GM12878 (cell line): ENCODE measurements at regions not wholly inside any gene's neighbourhood (a gene's known extent, or its start where the extent isn't known, plus 50 kb on each side); places are given as distances from the start of the nearest gene placed in this dataset.

Experiments used
- BMI1 ChIP-seq: fragments of 450-650 bp; IDR thresholded peaks from 2 replicates; pipeline ENCODE4 v1.6.1; 2016; ENCODE audit warnings: mild to moderate bottlenecking, moderate library complexity, borderline replicate concordance
- CTCF ChIP-seq, 3 experiments: IDR thresholded peaks in 2 of 3; conservative IDR thresholded peaks in 1 of 3; 2 replicates each; pipeline ENCODE4 v1.5.1; 2011; ENCODE audit warnings: low read depth in 3 of 3, low read length in 3 of 3, mild to moderate bottlenecking in 3 of 3, control low read depth in 2 of 3, moderate library complexity in 2 of 3, inconsistent platforms in 1 of 3, mixed read lengths in 1 of 3; ENCODE audit not compliant: control insufficient read depth in 2 of 3, insufficient read depth in 1 of 3; ENCODE audit errors: extremely low read depth in 1 of 3
- EGR1 ChIP-seq, 2 experiments: IDR thresholded peaks; 1 replicate in 1 of 2; 2 replicates in 1 of 2; pipeline ENCODE4 v1.6.1; 2011 to 2012; ENCODE audit warnings: low read depth in 2 of 2, low read length in 2 of 2, borderline replicate concordance in 1 of 2, mild to moderate bottlenecking in 1 of 2, moderate library complexity in 1 of 2
- EP300 ChIP-seq, 2 experiments: fragments of 150-350 bp in 1 of 2; IDR thresholded peaks; 2 replicates each; pipeline ENCODE4 v1.6.1; 2011 to 2012; ENCODE audit warnings: low read depth in 2 of 2, low read length in 2 of 2, borderline replicate concordance in 1 of 2, improper control_type of control experiment in 1 of 2, inconsistent platforms in 1 of 2; ENCODE audit not compliant: control insufficient read depth in 1 of 2
- JUND ChIP-seq: IDR thresholded peaks from 2 replicates; pipeline ENCODE4 v1.6.1; 2012; ENCODE audit warnings: low read depth, mild to moderate bottlenecking, low read length, improper control_type of control experiment, moderate library complexity
- MAX ChIP-seq: IDR thresholded peaks from 2 replicates; pipeline ENCODE4 v1.6.1; 2012; ENCODE audit warnings: low read depth, low read length, improper control_type of control experiment
- NFYB ChIP-seq: IDR thresholded peaks from 2 replicates; pipeline ENCODE4 v1.6.1; 2011; ENCODE audit warnings: low read depth, mild to moderate bottlenecking, low read length, improper control_type of control experiment, moderate library complexity; ENCODE audit not compliant: insufficient read depth
- POLR2AphosphoS5 ChIP-seq: IDR thresholded peaks from 2 replicates; pipeline ENCODE4 v1.6.1; 2011; ENCODE audit warnings: mild to moderate bottlenecking, low read length, inconsistent platforms
- RUNX3 ChIP-seq: IDR thresholded peaks from 2 replicates; pipeline ENCODE4 v1.6.1; 2012; ENCODE audit warnings: low read length, inconsistent platforms
- SUPT20H ChIP-seq: IDR thresholded peaks from 2 replicates; pipeline ENCODE4 v1.6.1; 2011; ENCODE audit warnings: low read depth, mild to moderate bottlenecking, low read length, moderate library complexity, borderline replicate concordance; ENCODE audit not compliant: control insufficient read depth
- ZNF274 ChIP-seq: IDR thresholded peaks from one replicate; pipeline ENCODE4 v1.8.0; 2011; ENCODE audit not compliant: insufficient read length, insufficient read depth
- TF ChIP-seq, protein P1 (sequence below): IDR thresholded peaks from 2 replicates; pipeline ENCODE4 v1.6.1; 2011; ENCODE audit warnings: low read depth, mild to moderate bottlenecking, low read length, moderate library complexity, borderline replicate concordance; ENCODE audit errors: extremely low read depth

DNA sequence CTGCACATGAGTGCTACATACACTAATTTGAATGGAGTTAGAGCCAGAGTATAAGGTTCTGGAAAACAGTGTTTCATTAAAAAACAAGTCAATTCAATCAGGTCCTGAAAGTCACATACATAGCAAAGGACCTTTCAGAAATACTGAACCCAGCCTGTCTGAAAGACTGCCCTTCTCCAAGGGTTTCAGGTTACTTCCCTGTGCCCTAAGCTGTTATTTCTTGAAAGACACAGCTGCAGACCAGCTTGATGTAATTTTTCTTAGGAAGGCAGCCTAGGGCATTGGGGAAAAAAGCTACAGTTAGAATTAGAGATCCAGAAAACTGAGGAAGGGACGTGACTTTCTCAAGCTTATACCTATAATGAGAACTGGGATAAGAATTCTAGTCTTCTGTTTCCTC is 155.9 kb upstream of the MAOA start:
- no peak for TF ChIP-seq CTCF (IDR thresholded peaks at IDR 0.05 in 2 of 3, conservative IDR thresholded peaks at IDR 0.05 in 1 of 3; ENCODE audit: control insufficient read depth in 2 of 3, extremely low read depth in 1 of 3, insufficient read depth in 1 of 3, low read depth in 3 of 3, low read length in 3 of 3)
- TF ChIP-seq ZNF274, result no peak
- no peak for TF ChIP-seq MAX
- TF ChIP-seq EP300 (IDR thresholded peaks at IDR 0.05; ENCODE audit: borderline replicate concordance in 1 of 2, control insufficient read depth in 1 of 2, low read depth in 2 of 2, low read length in 2 of 2), result no peak
- TF ChIP-seq RUNX3, result no peak
- TF ChIP-seq EGR1 (IDR thresholded peaks at IDR 0.05; ENCODE audit: borderline replicate concordance in 1 of 2, low read depth in 2 of 2, low read length in 2 of 2), result no peak
- no peak for TF ChIP-seq POLR2AphosphoS5
- TF ChIP-seq, protein P1, sequence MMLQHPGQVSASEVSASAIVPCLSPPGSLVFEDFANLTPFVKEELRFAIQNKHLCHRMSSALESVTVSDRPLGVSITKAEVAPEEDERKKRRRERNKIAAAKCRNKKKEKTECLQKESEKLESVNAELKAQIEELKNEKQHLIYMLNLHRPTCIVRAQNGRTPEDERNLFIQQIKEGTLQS, result no peak
- TF ChIP-seq BMI1, result no peak
- TF ChIP-seq SUPT20H, result no peak
- TF ChIP-seq NFYB, result no peak
- no peak for TF ChIP-seq JUND
